Kidney epithelial cell (primary cell): ENCODE measurements at regions not wholly inside any gene's neighbourhood (a gene's known extent, or its start where the extent isn't known, plus 50 kb on each side); places are given as distances from the start of the nearest gene placed in this dataset.
"Not testable (repeated sequence)": the region's sequence is repeated elsewhere in the genome, so short reads cannot be mapped to it uniquely, and the experiment has no call there.

Experiments used
- DNase-seq: peaks from one replicate; pipeline ENCODE4 v3.0.0-alpha.2; 2010; ENCODE audit warnings: low read depth
- H3K27me3 ChIP-seq: 2 replicates; pipeline ENCODE4 v1.6.0; 2011; ENCODE audit warnings: low read length; ENCODE audit not compliant: control insufficient read depth, insufficient read depth
- H3K36me3 ChIP-seq: 2 replicates; pipeline ENCODE4 v1.5.1; 2011; ENCODE audit warnings: low read length; ENCODE audit not compliant: control insufficient read depth, insufficient read depth
- H3K4me3 ChIP-seq: 2 replicates; pipeline ENCODE4 v1.5.1; 2011; ENCODE audit warnings: low read depth, mild to moderate bottlenecking, control low read depth, low read length
- CTCF ChIP-seq: IDR thresholded peaks from 2 replicates; pipeline ENCODE4 v1.5.1; 2011; ENCODE audit warnings: mild to moderate bottlenecking, moderate library complexity, low read length, control low read depth, inconsistent platforms; ENCODE audit not compliant: insufficient read depth, poor library complexity, severe bottlenecking

GRCh38 chr12:28996688-28997087 is 152.4 kb upstream of the FAR2 start:
- H3K36me3 ChIP-seq = no peaks in the 10 kb centered on the region
- H3K4me3 ChIP-seq = no peak overlapping the region
- TF ChIP-seq CTCF = no peak
- DNase-seq = no peak
- H3K27me3 ChIP-seq = no peaks in the 10 kb centered on the region

DNA sequence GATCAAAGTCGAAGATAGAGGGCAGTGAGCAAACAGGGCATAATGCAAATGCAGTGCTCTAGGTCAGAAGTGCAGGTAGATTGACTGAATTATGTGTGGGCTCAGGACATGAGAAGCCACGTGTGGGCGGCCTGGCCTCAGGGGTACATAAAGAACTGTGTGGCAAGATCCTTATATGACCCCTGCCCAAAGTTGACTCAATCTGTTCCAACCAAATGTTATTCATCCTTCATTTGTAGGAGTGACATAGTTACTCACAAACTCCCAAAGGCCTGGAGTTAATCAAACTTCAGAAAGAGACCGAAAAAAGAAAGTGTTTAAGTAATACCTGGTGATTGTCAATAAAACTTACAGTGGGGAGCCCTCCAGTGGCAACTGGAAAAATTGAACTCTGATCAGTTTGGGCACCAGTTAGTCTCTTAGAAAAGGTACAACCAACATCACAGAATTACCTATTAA is 150.4 kb upstream of the FAR2 start:
- no peaks in the 10 kb centered on the region for H3K36me3 ChIP-seq
- peak; percentile 41 for TF ChIP-seq CTCF

GRCh38 chr12:29004066-29004935 is 144.8 kb upstream of the FAR2 start:
- Histone ChIP-seq H3K4me3 (no peak overlapping the region), H3K36me3 (no peaks in the 10 kb centered on the region), H3K27me3 (no peaks in the 10 kb centered on the region)
- TF ChIP-seq CTCF = no peak
- no peak for DNase-seq

More for the DNA sequence above, 150.4 kb upstream of the FAR2 start:
- DNase-seq = no peak
- H3K4me3 ChIP-seq = no peak overlapping the region
- no peaks in the 10 kb centered on the region for H3K27me3 ChIP-seq

- H3K27me3 ChIP-seq = no peaks in the 10 kb centered on the region
- no peak for TF ChIP-seq CTCF
- no peak overlapping the region for H3K4me3 ChIP-seq
- H3K36me3 ChIP-seq = no peaks in the 10 kb centered on the region
- DNase-seq = no peak
Measured at GRCh38 chr12:29004936-29005304, 144.2 kb upstream of the FAR2 start.

DNA sequence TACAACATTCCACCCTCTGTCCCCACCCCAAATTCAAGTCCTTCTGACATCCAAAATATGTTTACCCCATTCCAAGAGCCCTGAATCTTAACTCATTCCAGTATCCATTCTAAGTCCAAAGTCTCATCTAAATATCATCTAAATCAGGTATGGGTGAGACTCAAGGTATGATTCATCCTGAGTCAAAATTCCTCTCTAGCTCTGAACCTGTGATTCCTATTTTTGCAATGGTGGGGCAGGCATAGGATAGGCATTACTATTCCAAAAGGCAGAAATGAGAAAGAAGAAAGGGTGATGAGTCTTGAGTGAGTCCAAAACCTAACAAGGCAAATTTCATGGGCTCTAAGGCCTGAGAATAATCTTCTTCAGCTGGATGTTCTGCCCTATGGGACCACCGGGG is 140.3 kb upstream of the FAR2 start:
- TF ChIP-seq CTCF = no peak
- no peak for DNase-seq
- Histone ChIP-seq H3K27me3 (no peaks in the 10 kb centered on the region), H3K4me3 (no peak overlapping the region), H3K36me3 (no peaks in the 10 kb centered on the region)

DNA sequence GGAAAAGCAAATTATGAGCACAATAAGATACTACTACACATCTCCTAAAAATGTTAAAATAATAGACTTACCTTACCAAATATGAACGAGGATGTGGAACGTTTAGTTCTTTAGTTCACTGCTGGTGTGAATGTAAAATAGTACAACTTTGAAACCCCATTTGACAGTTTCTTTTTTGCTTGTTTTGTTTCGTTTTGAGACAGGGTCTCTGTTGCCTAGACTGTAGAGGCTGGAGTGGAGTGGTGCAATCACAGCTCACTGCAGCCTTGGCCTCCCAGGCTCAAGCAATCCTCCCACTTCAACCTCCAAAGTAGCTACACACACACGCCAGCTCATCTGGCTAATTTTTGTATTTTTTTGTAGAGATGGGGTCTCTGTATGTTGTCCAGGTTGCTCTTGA is 136.4 kb upstream of the FAR2 start:
- no peak overlapping the region for H3K4me3 ChIP-seq
- DNase-seq = no peak
- no peaks in the 10 kb centered on the region for H3K27me3 ChIP-seq
- TF ChIP-seq CTCF = no peak
- no peaks in the 10 kb centered on the region for H3K36me3 ChIP-seq

- H3K36me3 ChIP-seq, DNase-seq, H3K4me3 ChIP-seq, H3K27me3 ChIP-seq: not testable (repeated sequence)
Measured at GRCh38 chr12:29017532-29017931, 131.5 kb upstream of the FAR2 start.
